HG03196 (cell line): ENCODE measurements at regions not wholly inside any gene's neighbourhood (a gene's known extent, or its start where the extent isn't known, plus 50 kb on each side); places are given as distances from the start of the nearest gene placed in this dataset.

Experiments
- ATAC-seq: cut with Tn5 transposase; IDR thresholded peaks from one replicate; pipeline ENCODE4 v1.9.1; 2021; ENCODE audit not compliant: unreplicated experiment

DNA sequence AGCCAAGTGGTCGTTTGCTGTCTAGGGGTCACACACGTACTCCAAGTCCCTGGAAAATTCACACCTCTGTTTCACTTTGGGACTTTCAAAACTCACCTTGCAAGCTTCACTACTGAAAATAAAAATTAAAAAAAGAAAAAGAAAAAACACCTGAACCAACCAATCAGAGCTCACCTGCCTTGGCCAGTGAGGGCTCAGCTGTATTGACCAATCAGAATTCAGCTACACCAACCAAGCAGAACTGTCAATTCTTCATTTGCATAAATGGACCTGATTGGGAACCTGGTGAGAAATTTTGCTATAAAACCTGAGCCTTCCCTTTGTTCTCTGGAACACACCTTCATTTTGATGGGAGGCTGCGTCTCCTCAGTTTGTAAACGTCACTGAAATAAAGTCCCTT lies 176.4 kb downstream of the TTC32 start:
- ATAC-seq: no peak

DNA sequence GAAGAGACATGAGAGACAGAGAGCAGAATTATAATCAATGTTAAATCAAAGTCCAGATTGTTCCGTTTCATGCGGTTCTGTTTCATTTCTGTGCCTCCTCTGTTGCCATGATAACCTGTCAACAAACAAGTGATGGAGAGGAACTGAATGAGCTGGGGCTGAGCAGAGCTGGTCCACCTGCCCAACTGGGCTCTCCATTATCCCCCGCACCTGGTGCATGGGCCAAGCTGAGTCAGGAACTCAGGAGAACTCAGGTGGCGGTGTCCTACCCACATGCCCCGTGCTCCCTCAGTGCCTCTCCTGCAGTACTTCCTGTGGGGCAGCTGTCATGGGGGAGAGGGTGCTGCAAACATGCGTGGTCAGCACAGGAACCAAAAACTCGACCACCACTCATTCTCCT lies 178.8 kb downstream of the TTC32 start:
- ATAC-seq: no peak

DNA sequence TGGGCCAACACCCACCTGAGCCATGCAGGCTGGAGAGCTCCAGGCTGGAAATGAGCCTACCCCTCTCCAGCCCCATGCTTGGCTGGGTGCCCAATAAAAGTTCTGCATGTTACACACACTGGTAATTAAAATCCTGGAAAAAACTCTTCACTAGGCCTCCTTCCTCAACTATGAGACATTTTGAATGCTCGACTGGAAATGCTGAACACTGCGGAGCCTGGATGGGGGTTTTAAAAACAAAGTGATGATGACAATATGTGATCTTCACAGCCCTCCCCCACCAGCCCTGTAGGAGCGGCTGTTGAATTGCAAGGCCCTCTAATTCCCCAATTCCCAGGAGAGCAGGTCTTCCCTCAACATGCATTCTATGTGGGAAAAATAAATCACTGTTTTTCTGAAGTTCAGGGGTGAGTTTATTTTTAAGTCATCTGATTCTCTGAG lies 179.2 kb downstream of the TTC32 start:
- no peak for ATAC-seq

GRCh38 chr2:19720306-19720705 lies 181.5 kb downstream of the TTC32 start:
- no peak for ATAC-seq

- ATAC-seq: no peak
Measured at GRCh38 chr2:19719540-19719939, 182.2 kb downstream of the TTC32 start.

DNA sequence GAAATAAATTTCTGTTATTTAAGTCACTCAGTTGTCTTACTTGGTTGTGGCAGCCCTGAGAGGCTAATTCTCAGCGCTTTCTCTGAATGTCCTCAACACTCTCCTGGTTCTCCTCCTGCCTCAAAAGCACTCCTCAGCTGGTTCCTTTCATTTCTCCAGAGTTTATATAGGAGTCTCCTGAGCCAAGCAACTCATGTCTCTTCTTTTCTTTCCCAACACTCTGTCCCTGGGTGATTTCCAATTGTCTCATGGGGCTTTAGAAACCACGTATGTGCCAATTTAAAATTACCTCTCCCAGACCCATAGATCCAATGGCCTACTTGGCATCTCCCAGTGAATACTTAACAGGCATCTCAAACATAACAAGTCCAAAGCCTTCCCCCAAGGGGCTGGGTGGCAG lies 184.3 kb downstream of the TTC32 start:
- ATAC-seq: no peak

- no peak for ATAC-seq
Measured at GRCh38 chr2:19714926-19715325, 186.9 kb downstream of the TTC32 start.

DNA sequence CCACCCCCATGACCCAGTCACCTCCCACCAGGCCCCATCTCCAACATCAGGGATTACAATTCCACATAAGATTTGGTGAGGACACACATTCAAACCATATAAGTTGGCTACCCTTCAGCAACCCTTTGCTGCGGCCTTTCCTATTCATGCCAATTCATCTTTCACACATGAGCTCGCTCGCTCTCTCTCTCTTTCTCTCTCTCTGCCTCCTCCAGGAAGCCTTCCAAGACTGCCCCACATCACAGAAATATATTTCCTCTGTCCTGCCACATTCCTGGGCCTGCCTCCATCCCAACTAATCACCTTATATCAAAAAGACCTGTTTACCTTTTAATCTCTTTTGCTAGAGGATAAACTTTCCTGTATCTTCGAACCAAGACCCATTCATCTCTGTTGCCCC lies 188.9 kb downstream of the TTC32 start:
- no peak for ATAC-seq

DNA sequence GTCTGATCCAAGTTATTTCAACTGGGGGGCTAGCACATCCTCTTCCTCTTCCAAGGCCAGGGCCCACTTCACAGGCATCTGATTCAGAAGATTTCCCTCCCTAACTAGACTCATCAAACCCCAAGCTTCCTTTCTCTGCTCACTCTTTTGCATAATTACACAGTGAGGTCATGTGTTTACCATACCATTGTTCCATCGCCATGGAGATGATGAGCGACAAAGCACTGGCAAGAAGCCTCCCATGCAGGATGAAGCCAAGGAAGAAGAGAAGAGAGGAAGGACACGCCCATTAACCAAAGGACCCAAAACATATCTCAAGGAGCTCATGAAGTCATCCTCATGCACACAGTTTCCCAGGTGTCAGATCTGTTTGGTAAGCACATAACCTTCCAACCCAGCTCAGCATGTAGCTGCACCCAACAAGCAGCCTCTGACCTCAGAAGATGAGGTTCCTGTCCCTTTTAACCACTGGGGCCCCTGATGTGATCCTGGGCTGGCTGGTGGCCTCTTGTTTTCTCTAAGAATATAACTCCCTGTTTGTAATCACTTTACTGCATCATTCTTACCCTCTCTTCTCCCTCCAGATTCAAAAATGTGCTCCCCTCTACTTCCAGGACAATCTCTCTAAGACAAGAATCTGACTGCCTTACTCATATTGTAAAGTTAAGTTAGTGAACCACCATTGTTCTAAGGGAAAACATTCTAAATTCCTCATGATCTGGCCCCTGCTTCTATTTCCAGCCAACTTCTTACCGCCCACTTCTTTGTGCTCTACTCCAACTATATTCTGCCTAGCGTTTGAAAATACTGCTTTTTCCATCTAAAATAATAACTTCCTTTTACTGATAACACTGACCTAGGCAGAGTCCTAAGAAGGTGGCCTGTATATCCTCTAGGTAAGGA lies 190.1 kb downstream of the TTC32 start:
- ATAC-seq: no peak

DNA sequence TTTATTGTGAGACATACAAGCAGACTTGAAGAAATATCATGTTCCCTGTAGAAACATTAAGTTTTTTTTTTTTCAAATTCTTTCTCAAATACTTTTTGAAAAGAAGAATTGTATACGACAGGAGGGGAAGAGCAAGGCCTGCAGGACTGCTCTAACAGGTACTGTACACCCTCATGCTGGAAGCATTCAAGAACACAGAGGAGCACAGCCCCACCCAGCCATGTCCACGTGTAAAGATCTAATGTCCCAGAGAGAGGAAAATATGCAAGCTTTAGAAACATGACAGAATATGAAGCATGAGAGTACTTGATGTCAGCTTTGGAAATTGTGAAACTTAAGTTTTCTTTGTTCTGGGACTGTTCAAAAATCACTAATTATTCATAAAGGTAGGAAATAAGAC lies 191.6 kb downstream of the TTC32 start:
- ATAC-seq: no peak

- ATAC-seq: no peak
Measured at GRCh38 chr2:19709553-19709952, 192.2 kb downstream of the TTC32 start.

DNA sequence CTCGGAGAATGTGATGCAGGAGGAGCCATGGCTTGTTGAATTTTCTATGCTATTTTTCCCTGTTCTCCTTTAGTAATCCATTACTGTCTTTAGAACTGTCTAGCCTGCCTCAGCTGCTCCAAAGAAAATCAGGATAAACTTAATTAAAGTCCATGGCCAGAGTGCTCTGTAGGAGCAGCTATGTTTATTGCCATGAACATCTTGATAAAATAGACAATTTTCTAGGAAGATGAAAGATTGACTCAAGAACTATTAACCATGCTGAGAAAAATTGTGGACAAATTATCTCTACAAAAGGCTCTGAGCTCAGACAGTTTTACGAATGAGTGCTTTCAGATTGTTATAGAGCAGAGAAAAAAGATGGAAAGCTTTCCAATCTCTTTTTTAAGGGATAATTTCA lies 193.0 kb downstream of the TTC32 start:
- no peak for ATAC-seq

- no peak for ATAC-seq
Measured at GRCh38 chr2:19706332-19706731, 195.5 kb downstream of the TTC32 start.

GRCh38 chr2:19702267-19702666 lies 199.5 kb downstream of the TTC32 start:
- no peak for ATAC-seq

GRCh38 chr2:19700861-19701585 lies 200.8 kb downstream of the TTC32 start:
- no peak for ATAC-seq

- ATAC-seq: no peak
Measured at GRCh38 chr2:19697131-19697530, 204.7 kb downstream of the TTC32 start.

DNA sequence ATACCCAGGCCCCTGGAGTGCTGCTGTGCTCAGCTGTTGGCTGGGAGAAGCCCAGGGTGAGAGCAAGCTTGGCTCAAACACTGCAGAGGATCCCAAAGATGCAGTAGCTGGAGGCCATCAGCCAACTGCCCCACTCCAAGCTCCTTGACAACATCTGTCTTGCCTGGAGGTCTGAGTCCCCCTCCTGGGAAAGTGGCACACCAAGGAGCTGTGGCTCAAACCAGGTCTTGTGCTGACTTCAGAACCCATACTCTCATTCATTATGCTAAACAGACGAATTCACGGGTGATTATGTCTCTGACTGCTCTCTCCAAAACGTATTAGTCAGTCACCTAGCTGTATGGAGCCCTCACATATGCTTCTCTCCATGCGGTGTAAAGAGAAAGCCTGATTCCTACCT lies 206.1 kb downstream of the TTC32 start:
- no peak for ATAC-seq

GRCh38 chr2:19691892-19692291 lies 209.9 kb downstream of the TTC32 start:
- ATAC-seq: no peak

DNA sequence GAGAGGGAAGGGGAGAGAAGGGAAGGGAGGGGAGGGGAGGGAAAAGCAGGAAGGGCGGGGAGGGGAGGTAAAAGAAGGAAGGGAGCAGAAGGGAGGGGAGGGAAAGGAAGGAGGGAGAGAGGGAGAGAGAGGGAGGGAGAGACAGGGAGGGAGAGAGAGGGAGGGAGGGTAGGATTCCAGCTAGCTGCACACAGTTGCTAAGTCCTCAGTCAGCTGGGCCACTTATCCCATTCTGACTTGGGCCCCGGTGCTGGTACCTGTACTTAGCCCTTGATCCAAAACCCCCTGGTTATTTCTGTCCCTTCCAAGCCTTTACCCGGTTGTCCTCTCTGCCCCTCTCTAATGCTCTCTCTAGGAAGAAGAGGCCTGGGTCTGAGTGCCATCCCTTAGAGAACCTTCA lies 211.4 kb downstream of the TTC32 start:
- ATAC-seq: no peak

DNA sequence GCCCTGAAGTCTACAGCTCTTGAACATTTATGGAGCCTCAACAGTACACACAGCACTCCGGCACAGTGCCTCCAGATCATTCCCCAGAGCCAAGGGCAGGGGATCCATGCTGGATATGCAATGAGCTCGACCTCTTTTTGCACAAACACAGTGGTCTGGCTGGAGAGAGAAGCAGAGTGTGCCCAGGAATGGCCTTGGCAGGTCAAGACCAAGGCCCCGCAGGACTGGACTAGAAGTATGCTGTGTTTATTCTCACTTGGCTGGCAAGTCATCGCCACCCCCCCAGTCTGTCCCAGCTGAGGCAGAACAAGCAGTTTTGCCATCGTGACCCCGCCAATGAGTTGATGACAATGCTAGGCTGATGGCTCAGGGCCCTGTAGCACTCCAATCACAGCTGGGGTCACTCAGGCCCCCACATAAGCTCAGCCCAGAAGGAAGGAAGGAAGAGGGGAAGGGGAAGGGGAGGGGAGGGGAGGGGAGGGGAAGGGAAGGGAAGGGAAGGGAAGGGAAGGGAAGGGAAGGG lies 212.1 kb downstream of the TTC32 start:
- no peak for ATAC-seq

- no peak for ATAC-seq
Measured at GRCh38 chr2:19688059-19688458, 213.7 kb downstream of the TTC32 start.

GRCh38 chr2:19687017-19687659 lies 214.6 kb downstream of the TTC32 start:
- ATAC-seq: no peak
